HG03571 (cell line): ENCODE measurements at regions not wholly inside any gene's neighbourhood (a gene's known extent, or its start where the extent isn't known, plus 50 kb on each side); places are given as distances from the start of the nearest gene placed in this dataset.
"Not testable (repeated sequence)": the region's sequence is repeated elsewhere in the genome, so short reads cannot be mapped to it uniquely, and the experiment has no call there.

Source experiments
- ATAC-seq: cut with Tn5 transposase; IDR thresholded peaks from one replicate; pipeline ENCODE4 v1.9.1; 2021; ENCODE audit not compliant: unreplicated experiment

DNA sequence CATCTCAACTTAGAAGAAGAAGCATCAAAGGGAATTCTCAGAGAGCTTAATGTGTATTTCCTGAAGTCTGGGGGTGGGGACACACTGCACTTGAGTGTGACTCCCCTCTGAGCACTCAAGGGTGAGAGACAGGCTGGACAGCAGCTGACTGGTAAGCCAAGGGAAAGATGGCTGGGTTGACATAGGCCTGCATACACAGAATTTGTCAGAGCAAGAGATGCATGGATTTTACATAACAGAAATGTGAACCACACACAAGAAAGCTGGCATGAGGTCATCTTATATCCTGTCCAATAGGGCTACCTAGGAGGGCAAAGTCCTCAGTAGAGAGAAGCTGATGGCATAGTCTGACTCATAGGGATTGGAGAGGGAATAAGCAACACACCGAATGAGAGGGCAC lies 114.3 kb upstream of the EPB41L4A start:
- ATAC-seq, result no peak

- no peak for ATAC-seq
These were observed 115.0 kb upstream of the EPB41L4A start for GRCh38 chr5:112534067-112534583.

GRCh38 chr5:112534611-112535255 lies 115.7 kb upstream of the EPB41L4A start:
- no peak for ATAC-seq

DNA sequence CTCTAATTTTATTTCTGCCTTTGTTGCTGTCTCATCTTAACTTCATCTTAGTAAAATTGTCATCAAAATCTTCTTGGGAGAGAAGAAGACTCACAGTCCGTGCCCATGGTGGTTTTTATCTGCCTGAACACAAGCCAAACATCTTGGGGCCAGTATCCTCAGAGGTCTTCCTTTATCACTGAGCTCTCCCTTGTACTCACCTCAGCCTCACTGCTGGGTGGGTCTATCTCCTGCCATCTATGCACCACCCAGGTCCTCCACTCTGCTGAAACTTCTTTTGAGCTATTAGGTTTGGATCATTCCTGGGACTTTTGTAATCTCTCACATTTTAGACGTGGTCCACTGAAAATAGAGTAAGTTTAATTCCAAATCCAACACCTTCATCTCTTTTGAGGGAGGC lies 116.3 kb upstream of the EPB41L4A start:
- ATAC-seq, result no peak

DNA sequence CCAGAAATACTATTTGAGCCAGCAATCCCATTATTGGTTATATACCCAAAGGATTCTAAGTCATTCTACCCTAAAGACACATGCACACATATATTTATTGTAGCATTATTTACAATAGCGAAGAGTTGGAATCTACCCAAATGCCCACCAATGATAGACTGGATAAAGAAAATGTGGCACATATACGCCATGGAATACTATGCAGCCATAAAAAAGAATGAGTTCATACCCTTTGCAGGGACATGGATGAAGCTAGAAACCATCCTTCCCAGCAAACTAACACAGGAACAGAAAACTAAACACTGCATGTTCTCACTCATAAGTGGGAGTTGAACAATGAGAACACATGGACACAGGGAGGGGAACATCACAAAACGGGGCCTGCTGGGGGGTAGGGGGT lies 125.5 kb upstream of the EPB41L4A start:
- ATAC-seq, result not testable (repeated sequence)

DNA sequence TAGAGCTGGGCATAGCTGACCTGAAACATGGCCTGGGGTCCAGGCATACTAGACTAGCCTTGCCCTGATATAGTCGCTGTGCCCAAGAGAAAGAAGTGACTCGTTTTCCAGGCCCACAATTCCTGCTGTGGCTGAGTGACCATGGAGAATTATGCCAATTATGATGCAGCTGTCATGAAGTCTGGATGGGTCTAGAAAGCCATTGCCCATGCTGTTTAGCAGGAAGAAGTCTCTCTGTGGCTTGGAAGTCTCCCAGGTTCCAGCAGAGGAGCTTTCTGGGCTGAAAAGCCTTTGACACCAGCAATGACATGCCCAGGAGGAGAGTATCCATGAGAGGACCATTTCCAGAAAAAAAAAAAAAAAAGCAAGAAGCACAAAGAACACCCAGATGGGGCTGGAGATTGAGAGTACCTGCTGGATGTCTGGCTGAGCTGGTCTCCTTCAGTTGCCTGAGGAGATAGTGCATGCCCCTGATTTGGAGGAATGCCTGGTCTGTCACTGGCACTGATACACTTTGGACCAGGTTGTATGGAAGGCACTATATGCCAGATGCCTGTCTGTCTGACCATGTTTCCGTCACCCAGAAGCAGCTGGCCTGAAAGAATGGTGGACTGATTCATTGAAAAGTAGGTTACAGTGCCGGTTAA lies 128.0 kb upstream of the EPB41L4A start:
- no peak for ATAC-seq

DNA sequence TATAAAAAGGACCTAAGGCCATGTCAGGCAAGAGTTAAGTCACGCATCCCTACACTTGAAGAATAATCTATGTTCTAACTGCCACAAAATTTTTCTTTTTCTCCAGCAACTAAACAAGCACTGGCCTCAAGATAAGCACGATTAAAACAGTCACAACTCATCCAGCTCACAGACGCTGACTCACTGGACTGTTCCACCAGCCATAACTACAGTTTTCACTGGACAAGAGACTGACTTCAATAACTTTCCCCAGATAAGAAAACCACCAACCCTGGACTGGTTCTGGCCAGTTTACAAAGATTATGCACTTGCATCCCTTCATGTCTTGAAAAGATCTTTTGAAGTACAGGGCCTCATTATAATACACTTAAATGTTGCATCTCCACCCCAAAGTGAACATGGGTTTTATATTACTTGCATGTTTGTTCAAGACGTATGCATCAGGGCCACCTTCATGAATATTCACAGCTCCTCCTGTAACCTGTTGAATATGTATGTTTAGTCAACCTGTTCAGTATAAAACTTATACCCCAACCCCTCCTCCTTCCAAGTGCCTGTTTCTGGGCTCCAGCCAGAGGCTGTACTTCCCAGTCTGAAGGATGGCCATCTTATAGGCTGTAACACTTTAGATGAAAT lies 129.3 kb upstream of the EPB41L4A start:
- ATAC-seq, result no peak

DNA sequence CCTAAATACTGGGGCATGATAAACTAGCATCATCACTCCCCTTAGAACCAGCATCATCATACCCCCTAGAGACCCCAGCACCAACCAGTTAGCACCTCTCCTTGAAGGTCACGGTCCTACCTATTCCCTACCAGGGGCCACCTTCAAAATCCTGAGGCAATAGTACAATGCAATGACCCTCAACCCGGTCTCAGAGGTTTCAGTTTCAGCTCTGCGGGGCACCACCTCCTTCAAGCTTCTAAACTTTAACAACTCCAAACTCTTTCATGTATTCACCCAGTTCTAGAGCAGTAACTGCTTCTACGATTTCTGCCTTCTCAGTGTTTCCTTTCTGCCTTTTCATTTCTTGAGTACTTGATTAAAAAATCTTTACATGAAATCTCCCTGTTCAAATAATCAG lies 130.1 kb upstream of the EPB41L4A start:
- ATAC-seq, result no peak

- no peak for ATAC-seq
These were observed 130.6 kb upstream of the EPB41L4A start for GRCh38 chr5:112549605-112550166.

- ATAC-seq, result no peak
These were observed 132.4 kb upstream of the EPB41L4A start for GRCh38 chr5:112551419-112552032.

DNA sequence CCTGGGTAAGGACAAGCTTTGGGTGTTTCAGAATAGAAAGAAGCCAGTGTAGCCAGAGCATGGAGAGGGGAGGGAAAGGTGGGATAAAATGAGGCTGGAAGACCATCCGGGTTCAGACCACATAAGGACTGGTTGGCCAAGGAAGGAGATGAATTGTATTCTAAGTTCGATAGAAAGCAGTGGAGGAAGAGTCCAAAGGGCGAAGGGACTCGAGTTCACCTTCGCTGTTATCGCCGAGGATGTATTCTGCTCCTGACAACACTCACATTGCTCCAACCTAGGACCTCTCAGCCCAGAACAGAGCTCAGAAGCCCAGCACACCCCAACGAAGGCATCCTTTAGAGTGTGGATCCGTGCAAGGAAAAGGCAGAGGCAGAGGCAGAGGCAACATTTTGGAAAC lies 133.1 kb upstream of the EPB41L4A start:
- no peak for ATAC-seq

GRCh38 chr5:112552791-112553190 lies 133.7 kb upstream of the EPB41L4A start:
- ATAC-seq, result no peak

- ATAC-seq, result no peak
These were observed 135.3 kb upstream of the EPB41L4A start for GRCh38 chr5:112554101-112554977.

GRCh38 chr5:112555197-112555596 lies 136.1 kb upstream of the EPB41L4A start:
- ATAC-seq, result no peak

- ATAC-seq, result no peak
These were observed 136.6 kb upstream of the EPB41L4A start for GRCh38 chr5:112555691-112556090.

DNA sequence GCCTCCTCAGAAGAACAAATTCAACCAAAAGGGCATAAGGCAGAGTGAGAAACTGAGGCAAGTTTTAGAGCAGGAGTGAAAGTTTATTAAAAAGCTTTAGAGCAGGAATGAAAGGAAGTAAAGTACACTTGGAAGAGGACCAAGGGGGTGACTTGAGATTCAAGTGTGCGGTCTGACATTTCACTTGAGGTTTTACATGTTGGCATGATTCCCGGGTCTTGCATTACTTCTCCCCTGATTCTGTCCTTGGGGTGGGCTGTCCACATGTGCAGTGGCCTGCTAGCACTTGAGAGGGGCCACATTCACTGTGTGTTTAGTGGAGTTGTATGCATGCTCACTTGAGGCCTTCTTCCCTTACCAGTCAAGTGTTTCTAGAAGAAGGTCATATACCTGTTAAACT lies 140.4 kb upstream of the EPB41L4A start:
- ATAC-seq, result not testable (repeated sequence)

GRCh38 chr5:112560371-112560770 lies 141.3 kb upstream of the EPB41L4A start:
- no peak for ATAC-seq

DNA sequence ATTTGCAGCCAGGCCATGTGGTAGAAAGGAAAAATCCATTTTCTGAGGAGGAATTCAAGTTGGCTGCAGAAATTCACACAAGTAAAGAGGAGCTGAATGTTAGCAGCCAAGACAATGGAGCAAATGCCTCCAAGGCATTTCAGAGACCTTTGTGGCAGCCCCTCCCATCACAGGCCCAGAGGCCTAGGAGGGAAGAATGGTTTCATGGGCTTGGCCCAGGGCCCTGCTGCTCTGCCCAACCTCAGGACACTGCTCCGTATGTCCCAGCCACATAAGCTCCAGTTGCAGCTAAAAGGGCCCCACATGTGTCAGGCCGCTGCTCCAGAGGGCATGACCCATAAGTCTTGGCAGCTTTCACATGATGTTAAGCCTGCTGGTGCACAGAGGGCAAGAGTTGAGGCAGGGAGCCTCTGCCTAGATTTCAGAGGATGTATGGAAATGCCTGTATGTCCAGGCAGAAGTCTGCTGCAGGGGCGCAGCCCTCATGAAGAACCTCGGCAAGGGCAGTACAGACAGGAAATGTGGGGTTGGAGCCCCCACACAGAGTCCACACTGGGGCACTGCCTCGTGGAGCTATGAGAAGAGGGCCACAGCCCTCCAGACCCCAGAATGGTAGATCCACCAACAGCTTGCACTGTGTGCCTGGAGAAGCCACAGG lies 144.2 kb upstream of the EPB41L4A start:
- ATAC-seq, result no peak

- no peak for ATAC-seq
These were observed 147.2 kb upstream of the EPB41L4A start for GRCh38 chr5:112566251-112566650.

GRCh38 chr5:112569596-112569995 lies 150.5 kb upstream of the EPB41L4A start:
- ATAC-seq, result no peak
